Endothelial cell of umbilical vein (primary cell): ENCODE measurements at regions not wholly inside any gene's neighbourhood (a gene's known extent, or its start where the extent isn't known, plus 50 kb on each side); places are given as distances from the start of the nearest gene placed in this dataset.
A peak's percentile ranks its signal among the peaks of the same experiment; 100 is the strongest.

Experiments used
- BruUV-seq: library from RNA; stranded (reverse); fragments of 400-500 nt; replicated peaks from 2 replicates; lab custom pipeline; 2021; lab: Mats Ljungman, UMichigan
- CTCF ChIA-PET: fragments of 300-600, 350-600 bp; sonication (Branson Sonifier 250); formaldehyde crosslinking; loops from one replicate; lab custom pipeline; 2021; ENCODE audit warnings: antibody characterized with exemption, inconsistent platforms; lab: Charles Lee
- POLR2A ChIA-PET: fragments of 300-600, 350-600 bp; sonication (Branson Sonifier 250); formaldehyde crosslinking; loops from one replicate; lab custom pipeline; 2021; ENCODE audit warnings: antibody characterized with exemption, inconsistent platforms; lab: Charles Lee
- DNase-seq: peaks from one replicate; pipeline ENCODE4 v3.0.0-alpha.2; 2011; ENCODE audit warnings: low read depth, low spot score
- FAIRE-seq: peaks from 2 replicates; lab custom pipeline; 2011; peaks lifted over from hg19 to GRCh38; lab: Jason Lieb, UNC
- H2AFZ ChIP-seq: 2 replicates; pipeline ENCODE4 v1.6.0; 2012; ENCODE audit warnings: low read depth, low read length, control low read depth, inconsistent platforms
- H3K27ac ChIP-seq: 2 replicates; pipeline ENCODE4 v1.5.1; 2011; ENCODE audit warnings: low read depth, mild to moderate bottlenecking, control low read depth, low read length, moderate library complexity; ENCODE audit not compliant: insufficient read depth
- H3K27me3 ChIP-seq, 2 experiments: 2 replicates each; pipeline versions ENCODE4 v1.6.0 to v1.6.1; 2011; ENCODE audit warnings: low read length in 2 of 2, mixed read lengths in 1 of 2; ENCODE audit not compliant: control insufficient read depth in 2 of 2, insufficient read depth in 2 of 2
- H3K36me3 ChIP-seq, 2 experiments: 2 replicates in 1 of 2; 3 replicates in 1 of 2; pipeline ENCODE4 v1.5.1; 2011; ENCODE audit warnings: low read length in 2 of 2, mild to moderate bottlenecking in 1 of 2, moderate library complexity in 1 of 2; ENCODE audit not compliant: control insufficient read depth in 2 of 2, insufficient read depth in 2 of 2; ENCODE audit errors: extremely low read depth in 1 of 2
- H3K4me1 ChIP-seq: 3 replicates; pipeline ENCODE4 v1.5.1; 2011; ENCODE audit warnings: mild to moderate bottlenecking, low read length; ENCODE audit not compliant: control insufficient read depth, insufficient read depth; ENCODE audit errors: extremely low read depth
- H3K4me2 ChIP-seq: 2 replicates; pipeline ENCODE4 v1.6.1; 2011; ENCODE audit warnings: low read length, control low read depth, mixed read lengths; ENCODE audit not compliant: insufficient read depth
- H3K4me3 ChIP-seq, 3 experiments: fragments of 200-600 bp in 1 of 3; sonication (generic), shearing (Covaris generic) in 1 of 3; replicated peaks in 1 of 3; 2 replicates each; pipeline ENCODE4 v1.5.1; 2011 to 2016; ENCODE audit warnings: control low read depth in 3 of 3, low read length in 3 of 3, mild to moderate bottlenecking in 2 of 3, inconsistent platforms in 1 of 3, low read depth in 1 of 3, moderate library complexity in 1 of 3; ENCODE audit not compliant: insufficient read depth in 1 of 3
- H3K79me2 ChIP-seq: 2 replicates; pipeline ENCODE4 v1.6.0; 2012; ENCODE audit warnings: low read length, inconsistent platforms; ENCODE audit not compliant: control insufficient read depth, insufficient read depth
- H3K9ac ChIP-seq: replicated peaks from 2 replicates; pipeline ENCODE3; 2011; ENCODE audit warnings: low read length, control low read depth; ENCODE audit not compliant: insufficient read depth; ENCODE audit errors: extremely low read depth
- H3K9me1 ChIP-seq: replicated peaks from 3 replicates; pipeline ENCODE4 v1.6.0; 2011; ENCODE audit warnings: mild to moderate bottlenecking, low read length; ENCODE audit not compliant: control insufficient read depth, insufficient read depth; ENCODE audit errors: extremely low read depth
- H3K9me3 ChIP-seq: replicated peaks from 2 replicates; pipeline ENCODE4 v1.5.1; 2012; ENCODE audit warnings: low read length, inconsistent platforms; ENCODE audit not compliant: control insufficient read depth, insufficient read depth
- H4K20me1 ChIP-seq: replicated peaks from 2 replicates; pipeline ENCODE3; 2011; ENCODE audit warnings: mild to moderate bottlenecking, low read length; ENCODE audit not compliant: control insufficient read depth, insufficient read depth; ENCODE audit errors: extremely low read depth
- CTCF ChIP-seq, 2 donors: IDR thresholded peaks; 1 replicate in 1 of 2; 2 replicates in 1 of 2; pipeline ENCODE4 v1.5.1; 2011; ENCODE audit warnings: low read length in 2 of 2, mild to moderate bottlenecking in 2 of 2, moderate library complexity in 2 of 2, control low read depth in 1 of 2, inconsistent platforms in 1 of 2, low read depth in 1 of 2; ENCODE audit not compliant: insufficient read depth in 1 of 2; ENCODE audit errors: extremely low read depth in 1 of 2
- EZH2 ChIP-seq: IDR thresholded peaks from 2 replicates; pipeline ENCODE4 v1.6.1; 2012; ENCODE audit warnings: borderline replicate concordance, low read depth, mild to moderate bottlenecking, moderate library complexity, low read length, inconsistent platforms; ENCODE audit not compliant: severe bottlenecking
- FOS ChIP-seq: IDR thresholded peaks from 2 replicates; pipeline ENCODE4 v1.6.1; 2011; ENCODE audit warnings: mild to moderate bottlenecking, low read length, moderate library complexity, borderline replicate concordance; ENCODE audit not compliant: insufficient read depth
- GATA2 ChIP-seq: IDR thresholded peaks from 2 replicates; pipeline ENCODE4 v1.7.0; 2011; ENCODE audit warnings: low read depth, mild to moderate bottlenecking, moderate library complexity, mixed read lengths, low read length; ENCODE audit not compliant: insufficient read length, insufficient read depth
- JUN ChIP-seq: IDR thresholded peaks from 2 replicates; pipeline ENCODE4 v1.6.1; 2011; ENCODE audit warnings: borderline replicate concordance, low read depth; ENCODE audit not compliant: insufficient read length, insufficient read depth
- MYC ChIP-seq: IDR thresholded peaks from one replicate; pipeline ENCODE4 v1.6.1; 2011; ENCODE audit warnings: mild to moderate bottlenecking, low read depth, low read length
- POLR2A ChIP-seq: IDR thresholded peaks from 2 replicates; pipeline ENCODE4 v1.6.1; 2012; ENCODE audit warnings: low read depth, mild to moderate bottlenecking, control low read depth, low read length
- POLR2AphosphoS5 ChIP-seq: IDR thresholded peaks from 2 replicates; pipeline ENCODE4 v1.6.1; 2012; ENCODE audit warnings: low read depth, mild to moderate bottlenecking, control low read depth, low read length, moderate library complexity; ENCODE audit not compliant: insufficient read depth
- dilution Hi-C: fragments of 300-500 bp; cut with MboI; formaldehyde crosslinking; loops from one replicate; pipeline ENCODE4 v1.15.0; 2019; ENCODE audit warnings: low sequenced_read_pairs; ENCODE audit not compliant: extremely low pct_ligation_motif_present
- intact Hi-C: fragments of 100-400 bp; cut with micrococcal nuclease; formaldehyde crosslinking; loops from one replicate; pipeline ENCODE4 v1.10.0; 2022
- TF ChIP-seq, protein P1 (sequence below): IDR thresholded peaks from 2 replicates; pipeline ENCODE4 v1.6.1; 2011; ENCODE audit not compliant: insufficient read depth, insufficient read length

DNA sequence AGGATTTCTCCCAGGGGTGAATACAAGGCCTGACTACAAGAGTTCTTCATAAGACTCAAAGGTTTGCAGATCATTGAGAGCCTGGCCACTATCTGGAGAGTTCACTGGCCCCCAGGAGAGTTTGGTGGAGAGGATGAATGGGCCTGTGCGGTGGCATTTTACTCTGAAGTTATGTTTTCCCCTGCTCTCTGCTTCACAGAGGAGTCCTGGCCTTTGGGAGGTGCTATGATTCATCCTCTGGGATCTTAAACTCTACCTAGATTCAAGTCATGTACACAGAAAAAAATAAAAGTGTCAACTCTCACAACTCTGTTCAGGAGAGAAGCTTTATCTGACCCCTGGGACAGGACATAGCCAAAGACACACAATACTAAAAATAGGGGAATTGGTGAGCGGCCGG lies 159.1 kb upstream of the CARD18 start:
- H2AFZ ChIP-seq = peak overlapping the region; percentile 64
- no peaks in the 10 kb centered on the region for H3K36me3 ChIP-seq
- ChIA-PET POLR2A (no interaction called here), CTCF (no interaction called here)
- BruUV-seq = no TSS peak
- DNase-seq (no peak), FAIRE-seq (no peak)
- H3K9me3 ChIP-seq = no peaks in the 10 kb centered on the region
- H3K4me3 ChIP-seq = no peak overlapping the region
- TF ChIP-seq, protein P1, sequence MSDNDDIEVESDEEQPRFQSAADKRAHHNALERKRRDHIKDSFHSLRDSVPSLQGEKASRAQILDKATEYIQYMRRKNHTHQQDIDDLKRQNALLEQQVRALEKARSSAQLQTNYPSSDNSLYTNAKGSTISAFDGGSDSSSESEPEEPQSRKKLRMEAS = no peak
- TF ChIP-seq EZH2 (no peak), CTCF (IDR thresholded peaks at IDR 0.05; ENCODE audit: extremely low read depth in 1 of 2, insufficient read depth in 1 of 2, low read depth in 1 of 2, low read length in 2 of 2) (no peak)
- no peaks in the 10 kb centered on the region for H3K27me3 ChIP-seq
- dilution Hi-C loops (no loop called here), intact Hi-C loops (loop anchor here (5.0 kb wide), 1 partner anchor 56 kb away; no protein-coding TSS in a partner anchor)
- no peaks in the 10 kb centered on the region for H4K20me1 ChIP-seq
- H3K4me1 ChIP-seq = peaks cover 14% of the 10 kb centered on the region
- peak overlapping the region; percentile 8 for H3K27ac ChIP-seq
- H3K9me1 ChIP-seq = no peaks in the 10 kb centered on the region
- H3K79me2 ChIP-seq = no peaks in the 10 kb centered on the region
- H3K9ac ChIP-seq = no peak overlapping the region
- H3K4me2 ChIP-seq = no peak overlapping the region

GRCh38 chr11:105298174-105298573 lies 158.6 kb upstream of the CARD18 start:
- H3K9ac ChIP-seq = no peak overlapping the region
- no peaks in the 10 kb centered on the region for H3K79me2 ChIP-seq
- no peak overlapping the region for H3K4me3 ChIP-seq
- DNase-seq (no peak), FAIRE-seq (no peak)
- H3K4me2 ChIP-seq = no peak overlapping the region
- no peaks in the 10 kb centered on the region for H3K9me3 ChIP-seq
- H3K27me3 ChIP-seq = no peaks in the 10 kb centered on the region
- BruUV-seq = no TSS peak
- H3K9me1 ChIP-seq = no peaks in the 10 kb centered on the region
- H3K4me1 ChIP-seq = peaks cover 14% of the 10 kb centered on the region
- H4K20me1 ChIP-seq = no peaks in the 10 kb centered on the region
- peak overlapping the region; percentile 64 for H2AFZ ChIP-seq
- peak overlapping the region; percentile 29 for H3K27ac ChIP-seq
- intact Hi-C loops (loop anchor here (5.0 kb wide), 1 partner anchor 56 kb away; no protein-coding TSS in a partner anchor), dilution Hi-C loops (no loop called here)
- ChIA-PET POLR2A (no interaction called here), CTCF (no interaction called here)
- TF ChIP-seq GATA2 (no peak), CTCF (IDR thresholded peaks at IDR 0.05; ENCODE audit: extremely low read depth in 1 of 2, insufficient read depth in 1 of 2, low read depth in 1 of 2, low read length in 2 of 2) (no peak), FOS (no peak), POLR2A (no peak), MYC (no peak), JUN (no peak), POLR2AphosphoS5 (no peak), EZH2 (no peak)
- TF ChIP-seq, protein P1 = no peak
- no peaks in the 10 kb centered on the region for H3K36me3 ChIP-seq
